ENCODE measurements at regions not wholly inside any gene's neighbourhood (a gene's known extent, or its start where the extent isn't known, plus 50 kb on each side); places are given as distances from the start of the nearest gene placed in this dataset.

GRCh38 chr21:20330652-20331051 is 667.6 kb upstream of the NCAM2 start:
- intact Hi-C loops (cut with DNase I), result no loop called here
- Histone ChIP-seq H3K4me3 (no peak overlapping the region), H3K27me3 (no peaks in the 10 kb centered on the region), H3K27ac (no peak overlapping the region), H3K36me3 (no peaks in the 10 kb centered on the region), H3K9me3 (peaks cover 0 to 29% (median 0%) of the 10 kb centered on the region in 11 donors), H3K4me1 (no peaks in the 10 kb centered on the region)
- ATAC-seq, result no peak
- WGBS, 2 donors, result 90 to 95% methylated on average over 3 of the region's 3 CpGs
- no peak for DNase-seq
- TF ChIP-seq CTCF (IDR thresholded peaks at IDR 0.05), result no peak

GRCh38 chr21:20334585-20334984 is 663.6 kb upstream of the NCAM2 start:
- Histone ChIP-seq H3K36me3 (no peaks in the 10 kb centered on the region), H3K27me3 (no peaks in the 10 kb centered on the region), H3K9me3 (peaks cover 0 to 24% (median 0%) of the 10 kb centered on the region in 11 donors), H3K4me3 (no peak overlapping the region), H3K4me1 (no peaks in the 10 kb centered on the region), H3K27ac (no peak overlapping the region)
- intact Hi-C loops (cut with DNase I), result no loop called here
- no peak for DNase-seq
- 80 to 92% methylated on average over 2 of the region's 2 CpGs for WGBS, 2 donors
- no peak for ATAC-seq
- no peak for TF ChIP-seq CTCF (IDR thresholded peaks at IDR 0.05)

GRCh38 chr21:20341431-20341830 is 656.8 kb upstream of the NCAM2 start:
- Histone ChIP-seq H3K27ac (no peak overlapping the region), H3K27me3 (no peaks in the 10 kb centered on the region), H3K4me1 (no peaks in the 10 kb centered on the region), H3K9me3 (peaks cover 0 to 19% (median 0%) of the 10 kb centered on the region in 11 donors), H3K4me3 (no peak overlapping the region), H3K36me3 (no peaks in the 10 kb centered on the region)
- no peak for TF ChIP-seq CTCF (IDR thresholded peaks at IDR 0.05)
- ATAC-seq, result no peak
- intact Hi-C loops (cut with DNase I), result no loop called here
- 69 to 75% methylated on average over 4 of the region's 4 CpGs for WGBS, 2 donors
- no peak for DNase-seq

- no peak for DNase-seq
- no peaks in the 10 kb centered on the region for H3K27me3 ChIP-seq
- 83 to 85% methylated on average over 5 of the region's 5 CpGs for WGBS, 2 donors
- H3K9me3 ChIP-seq, result peaks cover 0 to 23% (median 0%) of the 10 kb centered on the region in 11 donors
- no peak for TF ChIP-seq CTCF (IDR thresholded peaks at IDR 0.05)
- H3K27ac ChIP-seq, result no peak overlapping the region
- H3K4me1 ChIP-seq, result no peaks in the 10 kb centered on the region
- H3K36me3 ChIP-seq, result no peaks in the 10 kb centered on the region
- ATAC-seq, result no peak
- H3K4me3 ChIP-seq, result no peak overlapping the region
- intact Hi-C loops (cut with DNase I), result no loop called here
These were observed 655.0 kb upstream of the NCAM2 start for GRCh38 chr21:20343186-20343585.
